ENCODE measurements at regions not wholly inside any gene's neighbourhood (a gene's known extent, or its start where the extent isn't known, plus 50 kb on each side); places are given as distances from the start of the nearest gene placed in this dataset.

- Histone ChIP-seq H3K36me3 (ENCODE audit: insufficient read depth, low read length) (no peaks in the 10 kb centered on the region), H3K4me3 (ENCODE audit: insufficient read depth, low read length) (no peak overlapping the region)
- TF ChIP-seq, protein P1, sequence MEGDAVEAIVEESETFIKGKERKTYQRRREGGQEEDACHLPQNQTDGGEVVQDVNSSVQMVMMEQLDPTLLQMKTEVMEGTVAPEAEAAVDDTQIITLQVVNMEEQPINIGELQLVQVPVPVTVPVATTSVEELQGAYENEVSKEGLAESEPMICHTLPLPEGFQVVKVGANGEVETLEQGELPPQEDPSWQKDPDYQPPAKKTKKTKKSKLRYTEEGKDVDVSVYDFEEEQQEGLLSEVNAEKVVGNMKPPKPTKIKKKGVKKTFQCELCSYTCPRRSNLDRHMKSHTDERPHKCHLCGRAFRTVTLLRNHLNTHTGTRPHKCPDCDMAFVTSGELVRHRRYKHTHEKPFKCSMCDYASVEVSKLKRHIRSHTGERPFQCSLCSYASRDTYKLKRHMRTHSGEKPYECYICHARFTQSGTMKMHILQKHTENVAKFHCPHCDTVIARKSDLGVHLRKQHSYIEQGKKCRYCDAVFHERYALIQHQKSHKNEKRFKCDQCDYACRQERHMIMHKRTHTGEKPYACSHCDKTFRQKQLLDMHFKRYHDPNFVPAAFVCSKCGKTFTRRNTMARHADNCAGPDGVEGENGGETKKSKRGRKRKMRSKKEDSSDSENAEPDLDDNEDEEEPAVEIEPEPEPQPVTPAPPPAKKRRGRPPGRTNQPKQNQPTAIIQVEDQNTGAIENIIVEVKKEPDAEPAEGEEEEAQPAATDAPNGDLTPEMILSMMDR (IDR thresholded peaks at IDR 0.05; ENCODE audit: extremely low read depth, low read depth, low read length), result no peak
These were observed 198.2 kb downstream of the ERMARD start for GRCh38 chr6:169949511-169950097.

GRCh38 chr6:169946971-169947370 is 195.5 kb downstream of the ERMARD start:
- TF ChIP-seq, protein P1 (IDR thresholded peaks at IDR 0.05; ENCODE audit: extremely low read depth, low read depth, low read length), result no peak
- H2AFZ ChIP-seq (ENCODE audit: low read length), result no peak overlapping the region
- H4K20me1 ChIP-seq (ENCODE audit: insufficient read depth, low read length), result no peaks in the 10 kb centered on the region
- no peak overlapping the region for H3K4me3 ChIP-seq (ENCODE audit: insufficient read depth, low read length)
- no peaks in the 10 kb centered on the region for H3K4me1 ChIP-seq (ENCODE audit: insufficient read depth, low read length)
- no peaks in the 10 kb centered on the region for H3K9me3 ChIP-seq (ENCODE audit: low read depth, low read length)
- no peak overlapping the region for H3K4me2 ChIP-seq (ENCODE audit: insufficient read depth, low read length)
- no peaks in the 10 kb centered on the region for H3K79me2 ChIP-seq (ENCODE audit: insufficient read depth, low read length)
- no peaks in the 10 kb centered on the region for H3K36me3 ChIP-seq (ENCODE audit: insufficient read depth, low read length)
- H3K27me3 ChIP-seq (ENCODE audit: insufficient read depth, low read length), result no peaks in the 10 kb centered on the region
- H3K27ac ChIP-seq (ENCODE audit: low read depth, low read length), result no peak overlapping the region
- DNase-seq (ENCODE audit: insufficient read length, low spot score, missing footprints), result no peak

More at GRCh38 chr6:169949511-169950097, 198.2 kb downstream of the ERMARD start:
- no peaks in the 10 kb centered on the region for H3K4me1 ChIP-seq (ENCODE audit: insufficient read depth, low read length)
- H3K27ac ChIP-seq (ENCODE audit: low read depth, low read length), result no peak overlapping the region
- no peaks in the 10 kb centered on the region for H3K79me2 ChIP-seq (ENCODE audit: insufficient read depth, low read length)
- no peak for DNase-seq (ENCODE audit: insufficient read length, low spot score, missing footprints)
- no peaks in the 10 kb centered on the region for H4K20me1 ChIP-seq (ENCODE audit: insufficient read depth, low read length)
- no peak overlapping the region for H3K4me2 ChIP-seq (ENCODE audit: insufficient read depth, low read length)
- H3K27me3 ChIP-seq (ENCODE audit: insufficient read depth, low read length), result no peaks in the 10 kb centered on the region
- no peak overlapping the region for H2AFZ ChIP-seq (ENCODE audit: low read length)
- no peaks in the 10 kb centered on the region for H3K9me3 ChIP-seq (ENCODE audit: low read depth, low read length)

GRCh38 chr6:169945117-169945516 is 193.7 kb downstream of the ERMARD start:
- TF ChIP-seq, protein P1 (IDR thresholded peaks at IDR 0.05; ENCODE audit: extremely low read depth, low read depth, low read length), result no peak
- Histone ChIP-seq H2AFZ (ENCODE audit: low read length) (no peak overlapping the region), H3K4me1 (ENCODE audit: insufficient read depth, low read length) (no peaks in the 10 kb centered on the region), H3K79me2 (ENCODE audit: insufficient read depth, low read length) (no peaks in the 10 kb centered on the region), H3K9me3 (ENCODE audit: low read depth, low read length) (no peaks in the 10 kb centered on the region), H3K36me3 (ENCODE audit: insufficient read depth, low read length) (no peaks in the 10 kb centered on the region), H3K27ac (ENCODE audit: low read depth, low read length) (no peak overlapping the region), H3K4me3 (ENCODE audit: insufficient read depth, low read length) (no peak overlapping the region), H3K27me3 (ENCODE audit: insufficient read depth, low read length) (no peaks in the 10 kb centered on the region), H3K4me2 (ENCODE audit: insufficient read depth, low read length) (no peak overlapping the region), H4K20me1 (ENCODE audit: insufficient read depth, low read length) (no peaks in the 10 kb centered on the region)
- no peak for DNase-seq (ENCODE audit: insufficient read length, low spot score, missing footprints)

DNA sequence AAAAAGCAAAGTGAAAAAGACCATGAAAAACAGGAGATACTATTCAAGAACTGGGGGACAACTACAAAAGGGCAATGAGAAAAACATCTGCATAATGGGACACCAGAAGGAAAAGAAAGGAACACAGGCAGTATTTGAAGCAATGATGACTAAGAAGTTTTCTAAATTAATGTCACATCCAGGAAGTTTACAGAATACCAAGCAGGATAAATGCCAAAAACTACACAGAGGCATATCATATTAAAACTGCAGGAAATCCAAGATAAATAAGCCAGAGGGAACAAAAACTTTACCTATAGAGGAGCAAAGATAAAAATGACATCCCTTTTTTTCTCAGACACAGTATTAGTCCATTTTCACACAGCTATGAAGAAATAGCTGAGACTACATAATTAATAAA is 193.0 kb downstream of the ERMARD start:
- no peaks in the 10 kb centered on the region for H3K4me1 ChIP-seq (ENCODE audit: insufficient read depth, low read length)
- no peaks in the 10 kb centered on the region for H3K36me3 ChIP-seq (ENCODE audit: insufficient read depth, low read length)
- no peak for DNase-seq (ENCODE audit: insufficient read length, low spot score, missing footprints)
- no peak overlapping the region for H2AFZ ChIP-seq (ENCODE audit: low read length)
- no peak overlapping the region for H3K4me2 ChIP-seq (ENCODE audit: insufficient read depth, low read length)
- no peaks in the 10 kb centered on the region for H3K79me2 ChIP-seq (ENCODE audit: insufficient read depth, low read length)
- TF ChIP-seq, protein P1 (IDR thresholded peaks at IDR 0.05; ENCODE audit: extremely low read depth, low read depth, low read length), result no peak
- no peak overlapping the region for H3K27ac ChIP-seq (ENCODE audit: low read depth, low read length)
- no peaks in the 10 kb centered on the region for H3K9me3 ChIP-seq (ENCODE audit: low read depth, low read length)
- no peaks in the 10 kb centered on the region for H3K27me3 ChIP-seq (ENCODE audit: insufficient read depth, low read length)
- no peaks in the 10 kb centered on the region for H4K20me1 ChIP-seq (ENCODE audit: insufficient read depth, low read length)
- H3K4me3 ChIP-seq (ENCODE audit: insufficient read depth, low read length), result no peak overlapping the region

All from osteoblast (primary cell).